ENCODE measurements at regions not wholly inside any gene's neighbourhood (a gene's known extent, or its start where the extent isn't known, plus 50 kb on each side); places are given as distances from the start of the nearest gene placed in this dataset.

DNA sequence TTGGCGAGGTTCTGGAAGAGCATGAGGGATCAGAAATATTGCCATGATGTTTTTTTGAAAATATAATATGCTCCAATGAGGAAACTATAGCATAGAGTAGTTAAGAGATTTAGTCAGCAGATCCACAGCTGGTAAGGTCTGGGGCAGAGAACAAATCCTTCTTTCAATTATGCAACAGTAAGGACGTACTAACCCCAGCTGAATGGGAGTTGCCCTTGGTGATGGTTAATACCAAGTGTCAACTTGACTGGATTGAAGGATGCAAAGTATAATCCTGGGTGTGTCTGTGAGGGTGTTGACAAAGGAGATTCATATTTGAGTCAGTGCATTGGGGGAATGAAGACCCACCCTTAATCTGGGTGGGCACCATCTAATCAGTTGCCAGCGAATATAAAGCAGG, 745.5 kb upstream of the NRSN1 start:
- no peak for TF ChIP-seq EP300 (IDR thresholded peaks at IDR 0.05)
- TF ChIP-seq, protein P1, sequence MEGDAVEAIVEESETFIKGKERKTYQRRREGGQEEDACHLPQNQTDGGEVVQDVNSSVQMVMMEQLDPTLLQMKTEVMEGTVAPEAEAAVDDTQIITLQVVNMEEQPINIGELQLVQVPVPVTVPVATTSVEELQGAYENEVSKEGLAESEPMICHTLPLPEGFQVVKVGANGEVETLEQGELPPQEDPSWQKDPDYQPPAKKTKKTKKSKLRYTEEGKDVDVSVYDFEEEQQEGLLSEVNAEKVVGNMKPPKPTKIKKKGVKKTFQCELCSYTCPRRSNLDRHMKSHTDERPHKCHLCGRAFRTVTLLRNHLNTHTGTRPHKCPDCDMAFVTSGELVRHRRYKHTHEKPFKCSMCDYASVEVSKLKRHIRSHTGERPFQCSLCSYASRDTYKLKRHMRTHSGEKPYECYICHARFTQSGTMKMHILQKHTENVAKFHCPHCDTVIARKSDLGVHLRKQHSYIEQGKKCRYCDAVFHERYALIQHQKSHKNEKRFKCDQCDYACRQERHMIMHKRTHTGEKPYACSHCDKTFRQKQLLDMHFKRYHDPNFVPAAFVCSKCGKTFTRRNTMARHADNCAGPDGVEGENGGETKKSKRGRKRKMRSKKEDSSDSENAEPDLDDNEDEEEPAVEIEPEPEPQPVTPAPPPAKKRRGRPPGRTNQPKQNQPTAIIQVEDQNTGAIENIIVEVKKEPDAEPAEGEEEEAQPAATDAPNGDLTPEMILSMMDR (IDR thresholded peaks at IDR 0.05), result no peak
- no peak for TF ChIP-seq POLR2AphosphoS5 (IDR thresholded peaks at IDR 0.05)
